GDM1 (cell line): ENCODE measurements at regions not wholly inside any gene's neighbourhood (a gene's known extent, or its start where the extent isn't known, plus 50 kb on each side); places are given as distances from the start of the nearest gene placed in this dataset.
"Not testable (repeated sequence)": the region's sequence is repeated elsewhere in the genome, so short reads cannot be mapped to it uniquely, and the experiment has no call there.

Experiments
- DNase-seq: peaks from one replicate; lab custom pipeline; 2025; lab: John Stamatoyannopoulos, UW

- no peak for DNase-seq
These were observed 1129.5 kb downstream of the PLA2G4A start for GRCh38 chr1:187958207-187958606.

- DNase-seq, result no peak
These were observed 1130.3 kb downstream of the PLA2G4A start for GRCh38 chr1:187959062-187959461.

GRCh38 chr1:187960125-187960638, 1131.4 kb downstream of the PLA2G4A start:
- DNase-seq, result no peak

- no peak for DNase-seq
These were observed 1133.1 kb downstream of the PLA2G4A start for GRCh38 chr1:187961895-187962294.

- DNase-seq, result no peak
These were observed 1143.1 kb downstream of the PLA2G4A start for GRCh38 chr1:187971851-187972250.

GRCh38 chr1:187977298-187977697, 1148.5 kb downstream of the PLA2G4A start:
- no peak for DNase-seq

- no peak for DNase-seq
These were observed 1156.6 kb downstream of the PLA2G4A start for GRCh38 chr1:187985145-187985896.

GRCh38 chr1:187985897-187986654, 1157.3 kb downstream of the PLA2G4A start:
- no peak for DNase-seq

GRCh38 chr1:187987236-187987776, 1158.6 kb downstream of the PLA2G4A start:
- DNase-seq, result no peak

- no peak for DNase-seq
These were observed 1163.2 kb downstream of the PLA2G4A start for GRCh38 chr1:187991944-187992343.

GRCh38 chr1:187996780-187997179, 1168.0 kb downstream of the PLA2G4A start:
- DNase-seq, result no peak

GRCh38 chr1:187999973-188000372, 1171.2 kb downstream of the PLA2G4A start:
- DNase-seq, result no peak

GRCh38 chr1:188003687-188004086, 1174.9 kb downstream of the PLA2G4A start:
- not testable (repeated sequence) for DNase-seq

- DNase-seq, result no peak
These were observed 1176.1 kb downstream of the PLA2G4A start for GRCh38 chr1:188004849-188005248.

- DNase-seq, result no peak
These were observed 1177.6 kb downstream of the PLA2G4A start for GRCh38 chr1:188006354-188006753.

GRCh38 chr1:188013222-188013849, 1184.6 kb downstream of the PLA2G4A start:
- DNase-seq, result not testable (repeated sequence)

- DNase-seq, result no peak
These were observed 1189.2 kb downstream of the PLA2G4A start for GRCh38 chr1:188017921-188018320.

GRCh38 chr1:188022661-188023060, 1193.9 kb downstream of the PLA2G4A start:
- no peak for DNase-seq

GRCh38 chr1:188023206-188023605, 1194.5 kb downstream of the PLA2G4A start:
- DNase-seq, result no peak

- no peak for DNase-seq
These were observed 1198.9 kb downstream of the PLA2G4A start for GRCh38 chr1:188027613-188028012.

- not testable (repeated sequence) for DNase-seq
These were observed 1208.8 kb downstream of the PLA2G4A start for GRCh38 chr1:188037572-188037971.

- DNase-seq, result no peak
These were observed 1214.9 kb downstream of the PLA2G4A start for GRCh38 chr1:188043536-188044245.
